ENCODE measurements at regions not wholly inside any gene's neighbourhood (a gene's known extent, or its start where the extent isn't known, plus 50 kb on each side); places are given as distances from the start of the nearest gene placed in this dataset.

- no peak overlapping the region for H2AFZ ChIP-seq (ENCODE audit: low read depth)
- no peaks in the 10 kb centered on the region for H4K20me1 ChIP-seq (ENCODE audit: insufficient read depth)
- H3F3A ChIP-seq (replicated peaks; ENCODE audit: insufficient read depth), result no peaks in the 10 kb centered on the region
- DNase-seq, result no peak
- H3K27me3 ChIP-seq (ENCODE audit: insufficient read depth), result no peaks in the 10 kb centered on the region
- no peak overlapping the region for H3K4me2 ChIP-seq
- H3K4me1 ChIP-seq (ENCODE audit: control insufficient read depth in 1 of 2, insufficient read depth in 2 of 2, low read depth in 1 of 2, low read length in 1 of 2), result no peaks in the 10 kb centered on the region
- ChIA-PET POLR2A (no interaction called here), CTCF (no interaction called here)
- H3K36me3 ChIP-seq (replicated peaks in 1 of 2; ENCODE audit: control insufficient read depth in 1 of 2, insufficient read depth in 2 of 2, low read length in 1 of 2), result no peaks in the 10 kb centered on the region
- H3K4me3 ChIP-seq (ENCODE audit: low read depth in 2 of 2, low read length in 1 of 2), result no peak overlapping the region
- H3K9me2 ChIP-seq, result no peaks in the 10 kb centered on the region
- H3K79me2 ChIP-seq (ENCODE audit: insufficient read depth), result no peaks in the 10 kb centered on the region
- H3K27ac ChIP-seq (ENCODE audit: low read depth in 2 of 2, low read length in 1 of 2), result no peak overlapping the region
- no peaks in the 10 kb centered on the region for H3K9me3 ChIP-seq
- H3K9ac ChIP-seq, result no peak overlapping the region
- 58% methylated on average over 2 of the region's 2 CpGs for WGBS (ENCODE audit: low lambda C conversion rate)
- TF ChIP-seq RFX5 (IDR thresholded peaks at IDR 0.05; ENCODE audit: low read length), result no peak
- no peak for TF ChIP-seq FOXM1 (IDR thresholded peaks at IDR 0.05; ENCODE audit: low read depth)
- no peak for TF ChIP-seq NRF1 (IDR thresholded peaks at IDR 0.05; ENCODE audit: low read depth, low read length)
- TF ChIP-seq SIN3A (IDR thresholded peaks at IDR 0.05; ENCODE audit: borderline replicate concordance, low read depth, low read length), result no peak
- no peak for TF ChIP-seq IRF3 (IDR thresholded peaks at IDR 0.05; ENCODE audit: low read depth, low read length)
- no peak for TF ChIP-seq EP300 (IDR thresholded peaks at IDR 0.05; ENCODE audit: borderline replicate concordance in 1 of 2, low read depth in 1 of 2, low read length in 1 of 2)
- no peak for TF ChIP-seq MXI1 (IDR thresholded peaks at IDR 0.05; ENCODE audit: low read depth, low read length)
- TF ChIP-seq MAX (IDR thresholded peaks at IDR 0.05; ENCODE audit: low read depth), result no peak
- no peak for TF ChIP-seq ELF1 (IDR thresholded peaks at IDR 0.05)
- no peak for TF ChIP-seq EZH2phosphoT487 (IDR thresholded peaks at IDR 0.05; ENCODE audit: borderline replicate concordance, low read depth)
- no peak for TF ChIP-seq RCOR1 (IDR thresholded peaks at IDR 0.05; ENCODE audit: low read length)
- no peak for TF ChIP-seq TEAD4 (IDR thresholded peaks at IDR 0.05; ENCODE audit: borderline replicate concordance, insufficient read depth)
- TF ChIP-seq JUND (IDR thresholded peaks at IDR 0.05), result no peak
- TF ChIP-seq RXRA (IDR thresholded peaks at IDR 0.05; ENCODE audit: borderline replicate concordance, low read depth), result no peak
- TF ChIP-seq REST (IDR thresholded peaks at IDR 0.05; ENCODE audit: low read depth, low read length), result no peak
These were observed 345.8 kb upstream of the GRID2 start for GRCh38 chr4:91957963-91958362.

Measured in SK-N-SH (cell line).